PC-9 (cell line): ENCODE measurements at regions not wholly inside any gene's neighbourhood (a gene's known extent, or its start where the extent isn't known, plus 50 kb on each side); places are given as distances from the start of the nearest gene placed in this dataset.

ENCODE experiments used
- EZH2 ChIP-seq: fragments of 200-600 bp; sonication (generic); IDR thresholded peaks from 2 replicates; pipeline ENCODE4 v1.8.0; 2017; ENCODE audit warnings: antibody characterized with exemption, low read depth
- TF ChIP-seq, protein P1 (sequence below): fragments of 200-600 bp; sonication (generic); conservative IDR thresholded peaks from 2 replicates; pipeline ENCODE4 v1.6.1; 2017; ENCODE audit warnings: mixed run types, antibody characterized with exemption, mild to moderate bottlenecking, moderate library complexity

DNA sequence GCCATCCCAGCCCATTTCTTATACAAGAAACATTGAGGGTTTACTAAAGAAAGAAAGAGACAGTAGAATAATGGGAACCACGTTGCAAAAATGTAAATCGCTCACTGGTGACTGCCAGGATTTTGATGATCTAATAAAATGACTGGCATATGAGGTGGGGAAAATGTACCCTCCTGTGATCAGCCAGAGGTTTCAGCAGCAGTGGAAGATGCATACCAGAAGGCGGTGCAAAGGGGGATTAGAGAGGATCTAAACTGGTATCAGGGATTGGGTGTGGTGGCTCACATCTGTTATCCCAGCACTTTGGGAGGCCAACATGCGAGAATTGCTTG, 60.8 kb upstream of the DDR1 start:
- TF ChIP-seq, protein P1, sequence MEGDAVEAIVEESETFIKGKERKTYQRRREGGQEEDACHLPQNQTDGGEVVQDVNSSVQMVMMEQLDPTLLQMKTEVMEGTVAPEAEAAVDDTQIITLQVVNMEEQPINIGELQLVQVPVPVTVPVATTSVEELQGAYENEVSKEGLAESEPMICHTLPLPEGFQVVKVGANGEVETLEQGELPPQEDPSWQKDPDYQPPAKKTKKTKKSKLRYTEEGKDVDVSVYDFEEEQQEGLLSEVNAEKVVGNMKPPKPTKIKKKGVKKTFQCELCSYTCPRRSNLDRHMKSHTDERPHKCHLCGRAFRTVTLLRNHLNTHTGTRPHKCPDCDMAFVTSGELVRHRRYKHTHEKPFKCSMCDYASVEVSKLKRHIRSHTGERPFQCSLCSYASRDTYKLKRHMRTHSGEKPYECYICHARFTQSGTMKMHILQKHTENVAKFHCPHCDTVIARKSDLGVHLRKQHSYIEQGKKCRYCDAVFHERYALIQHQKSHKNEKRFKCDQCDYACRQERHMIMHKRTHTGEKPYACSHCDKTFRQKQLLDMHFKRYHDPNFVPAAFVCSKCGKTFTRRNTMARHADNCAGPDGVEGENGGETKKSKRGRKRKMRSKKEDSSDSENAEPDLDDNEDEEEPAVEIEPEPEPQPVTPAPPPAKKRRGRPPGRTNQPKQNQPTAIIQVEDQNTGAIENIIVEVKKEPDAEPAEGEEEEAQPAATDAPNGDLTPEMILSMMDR, result no peak
- no peak for TF ChIP-seq EZH2
